ENCODE measurements at regions not wholly inside any gene's neighbourhood (a gene's known extent, or its start where the extent isn't known, plus 50 kb on each side); places are given as distances from the start of the nearest gene placed in this dataset.
"Not testable (repeated sequence)": the region's sequence is repeated elsewhere in the genome, so short reads cannot be mapped to it uniquely, and the experiment has no call there.

DNA sequence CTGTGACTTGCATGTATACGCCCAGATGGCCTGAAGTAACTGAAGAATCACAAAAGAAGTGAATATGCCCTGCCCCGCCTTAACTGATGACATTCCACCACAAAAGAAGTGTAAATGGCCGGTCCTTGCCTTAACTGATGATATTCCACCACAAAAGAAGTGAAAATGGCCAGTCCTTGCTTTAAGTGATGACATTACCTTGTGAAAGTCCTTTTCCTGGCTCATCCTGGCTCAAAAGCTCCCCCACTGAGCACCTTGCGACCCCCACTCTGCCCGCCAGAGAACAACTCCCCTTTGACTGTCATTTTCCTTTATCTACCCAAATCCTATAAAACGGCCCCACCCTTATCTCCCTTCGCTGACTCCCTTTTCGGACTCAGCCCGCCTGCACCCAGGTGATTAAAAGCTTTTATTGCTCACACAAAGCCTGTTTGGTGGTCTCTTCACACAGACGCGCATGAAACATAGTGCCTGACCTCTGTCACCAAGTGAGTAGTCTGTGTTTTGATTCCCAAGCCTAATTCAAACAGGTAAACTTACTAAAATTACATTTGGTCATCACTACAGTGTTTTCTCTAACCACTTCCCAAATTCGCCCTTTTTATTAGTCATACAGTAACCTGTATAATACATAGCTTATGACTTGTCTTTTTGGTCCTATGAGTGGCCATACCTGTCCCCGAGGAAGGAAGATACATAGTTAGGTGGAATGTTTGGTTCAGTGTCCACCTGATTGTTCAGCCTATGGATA is 140.7 kb upstream of the PROK2 start:
- DNase-seq, result not testable (repeated sequence)

- DNase-seq, result no peak
These were observed 139.8 kb upstream of the PROK2 start for GRCh38 chr3:71924721-71925120.

- no peak for DNase-seq
These were observed 136.1 kb upstream of the PROK2 start for GRCh38 chr3:71921036-71921435.

- no peak for DNase-seq
These were observed 134.6 kb upstream of the PROK2 start for GRCh38 chr3:71919572-71919971.

GRCh38 chr3:71917545-71917944 is 132.6 kb upstream of the PROK2 start:
- DNase-seq, result no peak

DNA sequence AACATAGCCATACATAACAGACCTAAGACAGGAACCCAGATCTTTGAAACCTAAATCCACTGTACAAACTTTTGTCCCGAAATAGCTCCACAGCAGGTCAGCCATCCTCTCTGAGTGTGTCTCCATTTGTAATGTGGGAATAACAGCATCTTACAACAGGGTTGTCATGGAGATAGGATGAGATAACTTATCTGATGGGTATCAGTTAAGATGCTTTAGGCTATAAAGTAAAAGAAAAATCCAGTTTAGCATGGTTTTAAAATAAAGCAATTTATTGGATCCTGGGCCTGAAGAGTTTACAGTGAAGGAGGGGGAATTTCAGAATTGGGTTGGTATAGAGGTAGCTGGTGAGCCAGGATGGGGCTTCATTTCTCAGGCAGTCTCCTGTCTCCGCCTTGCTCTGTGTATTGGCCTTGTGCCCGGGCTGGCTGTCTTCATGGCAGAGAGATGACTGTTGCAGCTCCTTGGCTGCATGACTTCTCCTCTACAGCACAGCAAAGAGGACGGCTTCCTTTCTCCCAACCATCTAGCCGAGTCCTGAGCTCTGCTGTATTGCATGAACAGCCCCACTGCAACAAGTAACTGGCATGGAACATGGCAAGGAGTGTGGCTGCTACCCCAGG is 131.9 kb upstream of the PROK2 start:
- DNase-seq, result no peak

DNA sequence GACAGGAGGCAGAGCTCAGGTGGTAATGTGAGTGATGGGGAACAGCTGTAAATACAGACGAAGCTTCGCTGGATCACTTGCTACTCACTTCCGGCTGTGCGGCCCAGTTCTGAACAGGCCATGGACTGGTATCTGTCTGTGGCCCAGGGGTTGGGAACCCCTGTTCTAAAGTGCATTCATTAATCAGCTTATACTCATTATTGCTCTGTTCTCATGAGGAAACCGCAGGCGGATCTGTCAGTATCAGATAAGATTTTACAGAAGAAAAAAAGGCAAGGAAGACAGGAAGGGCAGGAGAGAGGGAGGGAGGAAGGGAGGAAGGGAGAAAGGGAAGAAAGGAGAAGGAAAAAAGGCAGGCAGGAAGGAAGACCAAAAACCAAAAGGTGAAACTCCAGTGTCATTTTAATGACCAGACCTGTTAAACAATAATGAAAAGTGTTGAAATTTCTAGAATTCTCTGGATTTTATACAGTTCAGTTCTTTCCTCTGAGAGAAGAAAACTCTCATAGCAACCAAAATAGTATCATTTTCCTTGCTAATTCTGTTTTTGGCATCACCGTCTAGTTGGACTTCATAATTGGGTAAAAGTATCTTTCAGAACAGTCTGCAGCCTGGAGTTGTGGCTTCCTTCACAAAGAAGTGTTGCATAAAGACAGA is 128.0 kb upstream of the PROK2 start:
- no peak for DNase-seq

DNA sequence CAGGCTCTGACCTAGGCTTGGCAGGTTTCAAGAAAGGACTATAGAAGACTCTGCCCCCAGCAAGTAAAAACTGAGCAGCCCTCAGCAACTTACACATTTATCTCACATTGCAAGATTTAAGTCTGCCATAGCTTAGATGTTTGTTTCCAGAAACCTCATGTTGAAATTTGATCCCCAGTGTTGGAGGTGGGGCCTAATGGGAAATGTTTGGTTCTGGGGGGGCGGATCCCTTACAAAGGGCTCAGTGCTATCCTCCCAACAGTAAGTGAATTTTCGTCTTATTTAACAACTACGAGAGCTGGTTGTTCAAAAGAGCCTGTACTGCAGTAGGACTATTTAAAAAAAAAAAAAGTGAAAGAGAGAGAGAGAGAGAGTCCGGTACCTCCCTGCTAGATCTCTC is 125.2 kb upstream of the PROK2 start:
- DNase-seq, result no peak

DNA sequence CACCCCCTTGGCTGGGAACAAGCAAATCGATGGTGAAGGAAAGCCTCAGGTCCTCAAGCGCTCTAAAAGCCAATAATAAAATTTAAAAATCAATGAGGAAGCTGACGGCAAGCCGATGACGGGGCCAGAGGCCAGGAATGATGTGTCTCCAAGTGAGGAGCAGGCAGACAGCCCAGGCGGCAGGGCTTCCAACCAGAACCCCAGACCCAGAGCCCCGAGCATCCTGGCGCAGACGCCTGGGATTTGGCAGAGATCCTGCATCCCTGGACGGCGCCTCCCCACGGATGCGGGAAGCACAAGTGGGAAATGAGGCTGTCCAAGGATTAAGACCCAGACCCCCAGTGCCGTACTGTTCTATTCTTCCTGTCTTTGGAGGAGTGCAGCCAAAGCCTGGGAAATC is 123.0 kb upstream of the PROK2 start:
- no peak for DNase-seq

- no peak for DNase-seq
These were observed 122.0 kb upstream of the PROK2 start for GRCh38 chr3:71906976-71907375.

- DNase-seq, result no peak
These were observed 120.5 kb upstream of the PROK2 start for GRCh38 chr3:71905426-71905825.

DNA sequence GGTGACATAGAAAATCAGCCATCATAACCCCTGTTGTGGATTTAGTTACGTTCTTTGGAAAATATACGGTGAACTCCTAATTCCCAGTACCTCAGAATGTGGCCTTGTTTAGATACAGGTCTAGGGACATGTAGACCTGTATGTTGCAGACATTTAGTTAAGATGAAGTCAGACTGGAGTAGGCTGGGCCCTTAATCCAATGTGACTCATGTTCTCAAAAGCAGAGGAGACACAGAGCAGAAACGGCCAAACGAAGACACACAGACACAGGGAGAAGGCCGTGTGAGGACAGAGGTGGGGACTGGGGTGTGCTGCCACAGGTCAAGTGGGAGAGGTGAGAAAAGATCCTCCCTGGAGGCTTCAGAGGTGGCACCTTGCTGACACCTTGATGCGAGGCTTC is 119.0 kb upstream of the PROK2 start:
- DNase-seq, result no peak

DNA sequence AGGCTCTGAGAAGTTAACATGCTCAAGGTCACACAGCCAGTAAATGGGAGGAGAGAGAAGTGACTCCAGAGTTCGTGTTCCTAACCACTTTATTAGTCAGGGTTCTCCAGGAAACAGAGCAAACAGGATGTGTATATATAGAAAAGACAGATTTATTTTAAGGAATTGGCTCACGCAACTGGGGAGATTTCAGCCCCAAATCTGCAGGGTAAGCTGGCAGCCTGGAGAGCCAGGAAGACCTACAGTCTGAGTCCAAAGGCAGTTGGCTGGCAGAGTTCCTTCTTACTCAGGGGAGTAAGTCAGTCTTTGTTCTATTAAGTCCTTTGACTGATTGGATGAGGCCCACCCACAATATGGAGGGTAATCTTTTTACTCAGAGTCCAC is 118.2 kb upstream of the PROK2 start:
- no peak for DNase-seq

DNA sequence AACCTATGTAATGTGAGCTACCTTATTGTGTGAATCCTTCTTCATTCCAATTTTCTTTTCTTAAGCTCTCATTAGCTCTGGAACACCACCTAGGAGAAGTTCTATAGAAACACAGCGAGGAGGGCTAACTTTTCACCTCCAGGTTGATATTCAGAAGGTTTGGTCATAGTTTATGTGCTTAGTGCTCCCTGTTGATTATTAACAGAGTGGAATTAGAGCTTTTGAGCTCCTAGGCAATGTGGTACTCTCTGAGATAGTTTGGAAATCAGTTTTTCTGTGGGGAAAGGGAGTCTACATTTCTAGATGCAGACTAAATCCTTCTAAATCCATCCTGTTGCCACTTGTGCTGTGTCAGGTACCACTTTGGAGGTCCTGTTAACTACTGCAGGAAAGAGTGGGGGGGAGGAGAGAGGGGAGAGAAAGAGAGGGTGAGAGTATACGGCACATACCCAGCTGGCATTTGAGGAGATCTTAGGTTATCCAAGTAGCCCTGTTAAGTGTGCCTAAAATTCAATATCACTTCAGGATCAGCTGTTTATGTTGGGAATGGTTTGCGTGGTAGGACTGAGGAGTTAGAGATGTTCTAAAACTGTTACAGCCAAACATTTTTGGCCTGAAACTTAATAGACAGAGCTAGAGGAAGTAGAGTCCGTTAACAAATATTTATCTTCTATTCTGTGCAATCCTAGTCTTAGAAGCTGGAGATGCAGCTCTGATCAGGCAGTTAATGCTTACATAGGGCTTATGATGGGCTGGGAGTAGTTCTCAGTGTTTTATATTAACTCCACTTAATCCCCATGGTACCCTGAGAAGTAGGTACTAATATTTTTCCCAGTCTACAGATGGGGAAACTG is 117.5 kb upstream of the PROK2 start:
- DNase-seq, result no peak

GRCh38 chr3:71901645-71902044 is 116.7 kb upstream of the PROK2 start:
- DNase-seq, result no peak

- DNase-seq, result no peak
These were observed 115.1 kb upstream of the PROK2 start for GRCh38 chr3:71900057-71900456.

GRCh38 chr3:71896751-71897150 is 111.8 kb upstream of the PROK2 start:
- DNase-seq, result no peak

DNA sequence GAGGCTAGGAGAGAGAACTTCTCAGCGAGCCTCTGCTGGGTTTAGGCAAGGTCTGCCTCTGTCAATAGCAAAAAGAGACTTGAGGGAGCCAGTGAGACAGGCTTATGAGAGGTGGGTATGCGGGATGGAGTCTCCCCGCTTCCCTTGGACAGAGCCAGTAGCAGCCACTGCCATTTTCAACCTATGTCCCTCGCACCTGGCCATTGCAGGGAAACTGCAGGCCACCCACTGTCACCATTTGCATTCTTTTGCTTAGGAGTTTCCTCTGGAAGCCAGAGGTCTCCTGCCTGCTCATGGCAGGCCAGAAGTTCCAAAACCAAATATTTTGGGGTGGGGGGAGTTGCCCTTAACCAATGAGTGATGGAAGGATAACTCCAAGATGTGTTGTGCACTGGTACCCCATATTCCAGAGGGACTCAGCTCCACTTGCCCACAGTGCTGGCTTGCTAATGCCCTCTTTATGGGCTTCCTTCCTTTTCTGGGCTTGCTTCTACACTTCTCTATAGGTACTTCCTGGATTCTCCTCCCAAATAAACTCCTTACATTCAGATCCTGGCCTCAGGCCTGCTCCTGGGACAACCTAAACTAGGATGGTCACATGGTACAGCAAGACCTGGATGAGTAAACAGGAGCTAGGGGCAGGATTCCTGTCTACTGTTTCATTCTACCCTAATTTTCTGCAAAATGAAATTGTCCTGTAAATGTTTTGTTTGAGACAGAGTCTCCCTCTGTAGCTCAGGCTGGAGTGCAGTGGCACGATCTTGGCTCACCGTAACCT is 108.9 kb upstream of the PROK2 start:
- DNase-seq, result no peak

GRCh38 chr3:71893122-71893521 is 108.2 kb upstream of the PROK2 start:
- no peak for DNase-seq

- DNase-seq, result no peak
These were observed 106.5 kb upstream of the PROK2 start for GRCh38 chr3:71891483-71891882.

- no peak for DNase-seq
These were observed 105.5 kb upstream of the PROK2 start for GRCh38 chr3:71890356-71890931.

- DNase-seq, result no peak
These were observed 102.3 kb upstream of the PROK2 start for GRCh38 chr3:71887256-71887655.

Data from activated CD4-positive, CD25-positive, alpha-beta regulatory T cell (primary cell).